SW 1271 (cell line): ENCODE measurements at regions not wholly inside any gene's neighbourhood (a gene's known extent, or its start where the extent isn't known, plus 50 kb on each side); places are given as distances from the start of the nearest gene placed in this dataset.
"Not testable (repeated sequence)": the region's sequence is repeated elsewhere in the genome, so short reads cannot be mapped to it uniquely, and the experiment has no call there.

Experiments
- DNase-seq, 2 experiments: peaks; one replicate each; lab custom pipeline; 2025; lab: John Stamatoyannopoulos, UW

DNA sequence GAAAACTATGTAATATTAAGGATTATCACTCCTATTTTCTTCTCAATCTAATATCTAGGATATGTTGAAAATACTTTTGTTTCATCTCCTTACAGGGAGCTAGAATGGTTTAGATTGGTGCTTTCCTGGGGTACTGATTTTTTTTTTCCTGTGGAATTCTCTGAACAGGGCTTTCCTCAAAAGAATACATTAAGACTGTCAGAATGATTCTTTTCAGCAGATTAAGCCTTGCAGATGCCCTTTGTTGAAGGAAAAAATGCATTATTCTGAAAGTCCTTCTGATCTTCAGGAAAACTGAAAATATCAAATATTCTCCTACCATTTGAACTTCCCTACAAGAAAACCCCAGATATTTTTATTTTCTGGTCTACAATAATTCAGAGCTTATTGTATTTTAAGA, 178.9 kb downstream of the SOX4 start:
- DNase-seq = no peak

DNA sequence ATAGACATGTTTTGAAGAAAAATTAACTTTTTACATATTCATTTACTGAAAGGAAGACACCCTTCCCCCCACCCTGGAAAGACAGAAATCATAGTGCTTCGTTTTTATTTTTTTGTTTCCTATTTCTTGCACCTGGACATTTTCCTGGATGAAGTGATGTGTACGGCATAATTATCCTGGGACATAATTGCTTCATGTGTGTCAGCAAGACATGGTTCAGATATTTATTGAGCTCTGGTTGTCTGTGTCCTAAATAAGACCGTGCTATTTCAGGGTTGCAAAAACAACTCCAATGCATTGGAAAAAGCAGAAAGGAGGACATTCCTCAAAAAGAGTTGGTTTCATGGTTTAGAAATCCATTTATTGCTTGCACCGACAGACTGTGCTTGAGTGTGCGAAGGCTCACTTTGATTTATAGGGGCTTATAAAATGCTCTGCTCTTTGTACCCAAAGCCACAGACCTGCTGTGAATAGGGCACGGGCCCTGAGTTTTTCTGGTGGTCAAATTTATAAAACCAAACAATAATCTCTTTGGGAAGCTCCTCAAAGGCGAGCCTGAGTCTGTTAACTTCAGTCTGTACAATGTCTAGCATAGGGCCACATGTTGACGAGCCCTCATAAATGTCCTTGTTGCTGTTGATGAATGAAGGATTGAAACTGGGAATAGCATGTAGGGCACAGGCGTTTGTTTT, 179.5 kb downstream of the SOX4 start:
- no peak for DNase-seq

DNA sequence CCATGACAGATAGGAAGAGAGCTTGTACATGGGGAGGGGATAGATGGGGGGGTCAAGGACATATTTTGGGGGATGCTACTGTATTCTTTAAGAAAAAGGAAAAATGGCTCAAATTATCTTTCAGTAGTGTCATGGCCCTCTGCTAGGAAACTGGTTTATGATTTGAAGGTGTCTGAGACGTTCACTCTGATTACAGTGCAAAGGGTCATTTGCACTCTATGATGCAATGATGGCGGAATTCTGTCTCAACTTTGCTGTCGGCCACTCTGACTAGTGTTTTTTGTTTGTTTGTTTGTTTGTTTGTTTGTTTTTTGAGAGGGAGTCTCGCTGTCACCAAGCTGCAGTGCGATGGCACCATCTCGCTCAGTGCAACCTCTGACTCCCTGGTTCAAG, 180.0 kb downstream of the SOX4 start:
- DNase-seq = no peak

DNA sequence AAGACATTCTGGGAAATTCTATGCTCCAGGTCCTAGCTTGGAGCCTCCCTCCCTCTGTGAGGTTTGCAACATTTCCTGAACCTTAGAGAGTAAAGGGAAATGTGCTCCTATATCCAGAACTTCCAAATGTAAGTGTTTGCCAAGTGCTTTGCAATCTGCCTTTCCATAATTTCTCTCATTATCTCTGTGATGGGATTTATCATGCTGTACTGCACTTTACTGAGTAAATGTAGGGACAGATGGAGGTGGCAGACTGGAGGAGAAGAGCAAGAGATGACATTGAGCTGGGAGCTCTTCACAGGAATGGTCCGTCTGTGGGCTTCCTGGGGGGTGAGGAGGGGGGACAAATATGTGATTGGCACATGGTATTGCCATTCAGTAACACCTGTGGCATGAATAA, 184.3 kb downstream of the SOX4 start:
- DNase-seq = no peak

DNA sequence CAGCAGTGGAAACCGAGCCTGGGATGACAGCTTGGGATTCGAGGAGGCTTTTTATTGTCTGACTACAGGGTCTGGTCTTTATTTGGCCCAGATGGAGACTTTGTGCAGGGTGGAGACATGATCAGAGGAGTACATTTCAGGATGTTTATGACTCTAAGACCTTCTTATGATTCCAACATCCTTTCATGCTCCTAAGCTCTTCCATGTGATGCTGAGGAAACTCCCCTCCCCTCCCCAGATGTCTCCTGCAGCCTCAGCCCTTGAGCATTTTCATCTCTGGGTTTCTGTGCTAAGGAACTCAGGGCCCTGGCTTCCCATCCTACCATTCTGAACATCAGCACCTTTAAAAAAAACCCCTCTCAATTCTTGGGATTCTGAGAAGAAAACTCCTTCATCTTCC, 186.6 kb downstream of the SOX4 start:
- no peak for DNase-seq

DNA sequence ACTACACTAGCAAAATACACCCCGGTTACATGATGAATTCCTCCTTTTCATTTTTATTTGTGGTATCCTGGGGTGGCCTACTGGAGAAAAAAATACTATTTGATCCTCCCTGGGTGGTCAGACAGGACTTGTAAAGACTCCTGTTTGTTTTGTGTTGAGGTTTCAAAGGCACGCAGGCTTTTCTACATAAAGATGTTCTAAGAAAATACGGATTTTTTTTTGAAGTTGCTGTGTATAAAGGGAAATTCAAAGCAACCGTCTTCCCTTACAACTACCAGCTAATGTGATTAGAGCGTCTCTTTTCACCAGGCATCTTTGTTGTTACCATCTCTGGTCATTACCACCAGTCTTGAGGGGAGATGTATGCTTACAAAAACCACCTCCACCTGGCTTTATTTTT, 187.1 kb downstream of the SOX4 start:
- DNase-seq = no peak

DNA sequence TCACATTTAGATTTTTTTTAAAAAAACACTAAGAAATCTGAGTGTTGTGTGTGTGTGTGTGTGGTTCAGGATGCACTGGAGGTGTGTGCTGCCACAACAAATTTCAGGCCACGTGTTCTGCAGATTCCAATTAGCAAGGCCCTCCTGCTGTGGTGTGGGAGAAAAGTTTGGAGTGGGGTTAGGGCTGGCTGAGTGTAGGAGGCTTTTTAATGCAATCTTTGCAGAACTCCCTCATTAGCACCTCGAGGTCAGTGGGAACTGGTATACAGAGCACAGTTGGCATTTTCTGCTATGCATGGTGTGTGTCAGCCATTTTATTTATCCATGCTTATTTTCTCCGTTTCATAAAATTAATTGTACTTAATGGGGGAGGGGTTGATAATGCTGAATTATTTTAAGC, 187.6 kb downstream of the SOX4 start:
- no peak for DNase-seq

DNA sequence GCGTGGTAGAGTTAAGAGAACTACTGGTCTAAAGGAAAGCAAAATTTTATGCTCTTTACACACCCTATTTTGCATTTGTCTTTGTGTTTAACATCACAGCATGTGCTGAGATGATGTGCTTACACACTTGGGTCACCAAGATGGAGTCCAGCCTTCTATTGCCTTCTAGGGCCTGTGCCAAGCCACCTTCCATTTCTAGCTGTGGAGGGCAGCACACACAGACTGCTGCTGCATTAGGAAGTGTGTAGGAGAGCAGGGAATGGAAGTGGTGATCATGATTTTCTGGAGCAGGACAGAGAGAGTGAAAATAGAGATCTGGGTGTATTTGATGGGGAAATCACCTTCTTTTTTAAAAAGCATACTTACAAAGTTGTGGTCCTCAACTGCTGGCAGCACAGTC, 191.6 kb downstream of the SOX4 start:
- no peak for DNase-seq

DNA sequence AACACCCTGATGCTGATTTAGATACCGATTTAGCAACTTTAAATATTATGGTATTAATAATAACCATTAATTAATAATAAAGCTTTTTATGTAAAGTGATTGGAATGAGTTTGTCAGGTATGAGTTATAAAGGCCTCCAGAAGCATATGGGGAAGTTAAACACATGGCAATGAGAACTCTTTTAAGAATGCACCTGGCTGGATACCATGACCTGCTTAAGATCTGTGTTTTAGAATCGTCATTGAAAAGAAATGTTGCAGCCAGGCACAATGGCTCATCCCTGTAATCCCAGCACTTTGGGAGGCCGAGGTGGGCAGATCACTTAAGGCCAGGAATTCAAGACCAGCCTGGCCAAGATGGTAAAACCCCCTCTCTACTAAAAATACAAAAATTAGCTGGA, 197.5 kb downstream of the SOX4 start:
- no peak for DNase-seq

DNA sequence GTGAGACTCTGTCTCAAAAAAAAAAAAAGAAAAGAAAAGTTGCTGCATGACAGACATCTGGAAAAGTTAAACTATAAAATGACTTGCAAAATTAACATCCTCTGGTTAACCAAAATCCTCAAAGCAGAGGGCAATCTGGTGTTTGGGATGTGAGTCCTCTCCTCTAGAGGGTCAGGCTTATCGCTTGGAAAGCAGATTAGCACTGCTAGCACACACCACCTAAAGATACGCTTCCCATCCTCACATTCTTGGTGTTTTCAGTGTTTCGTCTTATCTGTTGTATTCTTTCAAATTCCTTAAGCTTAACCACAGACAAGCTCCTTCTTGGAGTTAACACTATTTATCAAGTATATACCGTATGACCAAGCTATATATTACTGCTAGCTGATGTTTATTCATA, 198.0 kb downstream of the SOX4 start:
- DNase-seq = no peak

DNA sequence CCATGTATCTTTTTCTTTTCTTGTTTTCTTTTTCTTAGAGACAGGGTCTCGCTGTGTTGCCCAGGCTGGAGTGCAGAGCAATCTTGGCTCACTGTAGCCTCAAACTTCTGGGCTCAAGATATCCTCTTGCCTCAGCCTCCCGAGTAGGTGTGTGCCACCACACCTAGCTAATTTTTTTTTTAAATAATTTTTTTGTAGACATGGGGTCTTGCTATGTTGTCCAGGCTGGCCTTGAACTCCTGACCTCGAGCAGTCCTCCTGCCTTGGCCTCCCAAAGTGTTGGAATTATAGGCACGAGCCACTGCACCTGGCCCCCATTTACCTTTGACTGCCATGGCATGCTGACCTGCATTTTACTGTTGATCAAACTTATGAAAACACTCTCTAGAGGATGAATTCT, 198.6 kb downstream of the SOX4 start:
- no peak for DNase-seq

DNA sequence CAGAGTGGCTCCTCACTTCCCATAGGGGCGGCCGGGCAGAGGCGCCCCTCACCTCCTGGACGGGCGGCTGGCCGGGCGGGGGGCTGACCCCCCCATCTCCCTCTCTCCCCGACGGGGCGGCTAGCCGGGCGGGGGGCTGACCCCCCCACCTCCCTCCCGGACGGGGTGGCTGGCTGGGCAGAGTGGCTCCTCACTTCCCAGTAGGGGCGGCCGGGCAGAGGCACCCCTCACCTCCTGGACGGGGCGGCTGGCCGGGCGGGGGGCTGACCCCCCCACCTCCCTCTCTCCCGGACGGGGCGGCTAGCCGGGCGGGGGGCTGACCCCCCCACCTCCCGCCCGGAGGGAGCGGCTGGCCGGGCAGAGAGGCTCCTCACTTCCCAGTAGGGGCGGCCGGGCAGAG, 203.4 kb downstream of the SOX4 start:
- not testable (repeated sequence) for DNase-seq

DNA sequence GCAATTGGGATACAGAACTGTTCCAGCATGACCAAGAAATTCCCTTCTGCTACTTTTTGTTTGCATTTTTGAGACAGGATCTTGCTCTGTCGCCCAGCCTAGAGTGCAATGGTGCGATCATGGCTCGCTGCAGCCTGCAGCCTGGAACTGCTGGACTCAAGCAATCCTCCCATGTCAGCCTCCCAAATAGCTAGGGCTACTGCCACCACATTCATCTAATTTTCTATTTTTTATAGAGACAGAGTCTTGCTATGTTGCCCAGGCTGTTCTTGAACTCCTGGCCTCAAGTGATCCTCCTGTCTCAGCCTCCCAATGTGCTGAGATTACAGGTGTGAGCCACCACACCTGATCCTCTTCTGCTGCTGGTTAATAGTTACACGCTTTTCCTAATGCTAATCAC, 204.9 kb downstream of the SOX4 start:
- DNase-seq = no peak

DNA sequence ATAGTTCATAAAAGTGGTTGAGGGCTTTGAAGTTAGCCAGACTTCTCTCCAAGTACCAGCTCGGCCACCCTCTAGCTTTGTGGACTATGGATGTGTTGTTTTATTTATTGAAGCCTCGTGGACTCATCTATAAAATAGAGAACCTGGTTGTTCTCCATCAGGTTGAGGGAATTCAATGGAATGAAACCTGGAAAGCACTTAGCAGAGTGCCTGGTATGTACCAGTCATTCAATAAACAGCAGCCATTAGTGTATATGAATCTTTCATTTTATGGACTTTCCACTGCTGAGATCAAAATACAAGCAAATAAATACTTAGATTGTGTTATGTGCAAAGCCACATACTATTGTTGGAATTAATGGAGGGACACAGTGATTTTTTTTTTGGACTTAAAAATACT, 206.8 kb downstream of the SOX4 start:
- DNase-seq = no peak

DNA sequence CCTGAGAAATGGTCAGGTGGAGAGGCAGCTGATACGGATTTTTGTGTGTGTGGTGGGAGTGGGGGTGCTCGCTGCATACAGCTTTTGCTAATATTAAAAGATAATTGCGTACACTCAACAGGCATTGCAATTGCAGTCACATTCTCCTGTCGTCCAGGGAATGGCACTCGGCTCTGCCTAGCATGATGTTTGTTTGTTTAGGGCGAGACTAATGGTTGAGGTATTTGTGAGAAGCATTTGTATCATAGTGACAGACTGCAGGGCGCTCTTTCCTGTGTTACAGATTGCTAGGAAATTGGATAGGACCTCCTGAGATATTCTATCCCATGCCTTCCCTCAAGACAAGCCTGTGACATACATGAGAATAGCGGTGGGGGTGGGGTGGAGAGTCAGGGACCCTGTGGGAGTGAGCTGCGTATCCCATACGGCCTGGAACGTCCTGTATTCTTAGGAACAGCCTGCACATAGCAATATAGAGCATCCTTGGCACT, 207.4 kb downstream of the SOX4 start:
- peak in 1 of 2 experiments; percentile 49 for DNase-seq

DNA sequence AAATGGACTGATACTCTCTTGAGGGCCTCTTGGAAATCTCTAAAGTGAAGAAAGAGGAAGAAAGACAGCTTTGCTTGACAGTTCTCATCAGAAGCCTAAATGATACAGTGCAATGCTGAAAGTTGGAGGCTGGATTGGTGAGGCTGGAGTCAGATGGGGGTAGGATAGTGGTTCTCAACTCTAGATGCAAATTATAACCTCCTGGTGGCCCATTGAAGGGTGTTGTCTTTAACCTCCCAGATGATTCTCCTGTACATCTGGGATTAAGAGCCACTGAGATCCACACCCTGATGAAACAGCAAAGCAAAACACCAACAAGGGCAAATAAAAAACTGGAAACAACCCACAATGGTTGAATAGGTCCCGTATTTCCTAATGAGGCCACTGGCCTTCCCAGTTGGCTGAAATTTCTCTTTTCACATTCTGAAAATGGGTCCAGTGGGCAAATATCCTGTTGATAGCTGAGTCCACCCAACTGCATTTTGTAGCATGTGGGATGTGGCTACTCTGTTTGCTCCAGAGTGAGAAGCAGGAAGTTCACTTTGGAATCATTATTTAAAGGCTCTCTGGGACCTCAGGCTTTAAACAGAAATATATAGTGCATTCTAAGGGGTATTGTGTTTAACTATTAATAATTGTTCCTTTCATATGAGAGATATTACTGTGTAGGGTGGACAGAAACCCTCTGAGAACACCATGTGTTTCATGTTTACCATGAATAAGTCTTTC, 208.1 kb downstream of the SOX4 start:
- DNase-seq = no peak

DNA sequence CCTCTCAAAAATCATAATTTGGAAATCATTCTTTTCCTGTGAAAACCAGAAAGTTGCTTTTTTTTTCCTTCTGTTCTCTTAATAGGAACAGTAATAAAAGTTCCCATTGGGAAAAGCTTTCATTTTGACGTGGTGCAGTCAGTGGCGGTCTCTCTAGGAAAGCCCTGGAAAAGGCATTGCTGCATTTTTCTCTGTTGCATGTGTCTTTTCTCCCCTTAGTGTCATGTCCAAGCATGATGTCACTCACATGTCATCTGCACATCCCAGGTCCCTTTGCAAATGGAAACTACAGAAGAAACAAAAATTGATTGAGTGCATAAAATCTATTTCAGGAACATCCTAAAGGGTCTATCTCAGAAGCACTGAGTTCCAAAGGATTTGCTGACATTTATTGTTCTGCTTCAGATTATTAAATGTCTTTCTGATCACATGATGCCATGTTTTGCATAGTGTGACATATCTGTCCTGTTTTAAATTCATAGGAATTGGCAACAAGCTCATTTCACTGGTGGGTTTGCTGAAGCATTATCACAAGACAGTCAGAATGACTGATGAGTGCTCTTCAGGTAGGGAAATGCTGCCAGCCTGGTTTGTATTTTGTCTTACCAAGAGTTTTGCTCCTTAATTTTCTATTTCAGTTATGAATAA, 208.7 kb downstream of the SOX4 start:
- no peak for DNase-seq

DNA sequence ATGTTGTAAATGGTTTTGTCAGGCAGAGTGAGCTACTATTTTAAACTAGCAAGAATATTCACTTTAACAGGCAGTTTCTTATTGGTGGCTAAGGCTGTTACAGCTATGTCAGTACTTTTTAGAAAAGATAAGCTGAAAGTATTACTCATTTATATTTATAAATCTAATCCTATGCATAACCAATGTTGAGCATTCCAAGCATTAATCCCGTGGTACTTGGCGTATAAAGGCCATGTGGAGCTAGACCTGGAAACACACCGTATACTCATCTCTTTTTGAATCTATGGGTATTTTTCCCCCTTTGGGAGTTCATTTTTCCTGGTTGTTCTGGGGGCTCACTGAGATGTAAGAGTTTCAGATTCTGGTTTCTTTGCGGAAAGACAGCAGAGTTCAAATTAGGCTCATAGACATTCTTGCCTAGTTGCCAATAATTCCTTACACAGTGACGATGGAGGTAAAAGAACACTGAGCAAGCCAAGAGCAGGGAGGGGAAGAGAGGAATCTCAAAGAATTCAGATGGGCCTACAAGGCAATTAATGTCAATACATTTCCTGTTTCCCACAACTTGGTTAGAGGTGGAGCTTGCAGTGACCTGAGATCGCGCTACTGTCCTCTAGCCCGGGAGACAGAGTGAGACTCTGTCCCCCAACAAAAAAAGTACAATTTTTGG, 211.5 kb downstream of the SOX4 start:
- DNase-seq = no peak

DNA sequence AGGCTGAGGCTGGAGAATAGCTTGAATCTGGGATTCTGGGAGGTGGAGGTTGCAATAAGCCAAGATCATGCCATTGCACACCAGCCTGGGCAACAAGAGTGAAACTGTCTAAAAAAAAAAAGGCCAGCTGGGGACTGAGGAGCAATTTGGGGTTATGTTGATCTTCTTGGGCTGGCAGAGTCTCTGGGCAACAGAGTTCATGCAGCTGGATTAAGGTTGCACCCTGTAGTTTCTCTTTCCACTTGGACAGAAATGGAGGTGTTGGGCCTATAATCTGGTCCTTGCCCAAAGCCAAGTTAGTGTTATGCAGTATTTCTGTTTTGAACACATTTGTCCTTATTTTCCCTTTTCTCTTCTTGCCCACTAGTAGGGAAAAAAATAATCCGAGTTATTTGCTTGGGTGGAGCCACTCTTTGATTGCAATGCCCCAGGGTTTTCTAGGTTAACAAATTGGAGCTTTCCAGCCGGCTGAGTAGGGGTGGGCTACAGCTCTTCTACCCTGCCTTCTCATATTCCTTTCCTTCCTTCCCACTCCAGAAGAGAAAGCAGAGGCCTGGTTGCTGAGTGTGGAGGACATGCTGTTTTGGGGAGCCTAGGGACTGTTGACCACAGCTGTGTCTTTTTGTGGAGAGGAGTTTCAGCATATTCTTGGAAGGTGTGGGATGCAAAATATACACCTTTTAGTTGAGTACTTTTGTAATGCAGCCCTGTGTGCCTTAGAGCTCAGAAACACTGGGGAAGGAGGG, 213.9 kb downstream of the SOX4 start:
- no peak for DNase-seq

DNA sequence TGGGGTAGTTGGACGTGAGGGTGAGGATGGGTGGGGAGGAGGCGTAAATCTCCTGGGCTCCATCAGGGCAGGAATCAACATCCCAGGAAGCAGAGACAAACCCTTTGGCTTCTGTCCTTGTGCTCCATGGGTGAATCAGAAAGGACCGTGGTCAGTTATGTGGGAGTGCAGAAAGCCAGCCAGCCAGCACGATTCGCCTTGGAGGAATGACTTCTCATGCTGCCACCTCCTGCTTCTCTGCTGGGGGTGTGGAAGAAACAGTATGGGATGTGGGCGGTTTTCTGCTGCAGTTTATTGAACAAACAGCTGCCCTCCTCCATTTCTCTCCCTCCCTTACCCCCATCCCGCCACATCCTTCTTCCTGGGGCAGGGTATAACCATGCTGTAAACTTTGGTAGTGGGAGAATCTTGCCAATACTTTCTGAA, 214.5 kb downstream of the SOX4 start:
- DNase-seq = no peak

DNA sequence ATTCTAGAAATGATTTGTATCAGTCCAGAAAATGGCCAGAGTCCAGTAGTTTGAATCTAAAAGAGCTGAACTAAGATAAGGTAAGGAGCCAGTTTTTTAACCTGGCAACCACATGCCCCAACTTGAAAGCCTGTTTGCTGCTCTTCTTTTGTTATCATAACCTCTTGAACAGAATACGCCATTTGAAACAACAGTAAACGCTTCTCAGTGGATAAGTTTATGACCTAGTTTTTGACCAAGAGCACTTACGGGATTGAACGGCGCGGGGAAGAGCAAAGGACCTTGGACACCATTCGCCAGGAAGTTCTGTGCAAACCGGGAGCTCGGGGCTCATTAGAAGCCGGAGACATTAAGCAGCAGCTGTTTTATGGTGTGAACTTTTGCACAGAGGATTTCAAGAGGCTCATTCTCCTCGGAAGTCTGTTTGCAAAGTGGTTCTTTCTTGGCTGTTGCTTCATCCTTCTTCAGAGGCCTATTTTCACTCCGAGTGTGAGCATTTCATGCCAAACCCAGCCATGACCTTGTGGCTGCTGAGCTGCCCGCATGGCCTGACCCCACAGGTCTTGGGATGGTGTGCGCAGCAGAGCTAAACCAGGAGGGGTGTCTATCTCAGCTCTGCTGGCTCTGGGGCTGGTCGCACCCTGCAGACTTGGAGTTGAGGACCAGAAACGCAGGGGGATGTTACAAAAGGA, 215.1 kb downstream of the SOX4 start:
- DNase-seq = no peak
